Spleen (tissue), 11 donors: ENCODE measurements at regions not wholly inside any gene's neighbourhood (a gene's known extent, or its start where the extent isn't known, plus 50 kb on each side); places are given as distances from the start of the nearest gene placed in this dataset.

Experiments used
- DNase-seq: peaks from one replicate; pipeline ENCODE4 v3.0.0-alpha.2; 2020
- H3K27ac ChIP-seq, 8 donors: fragments of 200-600 bp; sonication (generic) in 7 of 8; 1 replicate in 4 of 8; 2 replicates in 4 of 8; pipeline versions ENCODE4 v1.5.0 to v1.8.0; 2016 to 2021; ENCODE audit warnings: inconsistent platforms in 4 of 8, mild to moderate bottlenecking in 4 of 8, moderate library complexity in 1 of 8
- H3K27me3 ChIP-seq, 7 donors: fragments of 200-600 bp; sonication (generic) in 6 of 7; replicated peaks in 1 of 7; 1 replicate in 4 of 7; 2 replicates in 3 of 7; pipeline versions ENCODE4 v1.5.0 to v1.8.0; 2016 to 2021; ENCODE audit warnings: inconsistent platforms in 3 of 7, mild to moderate bottlenecking in 1 of 7
- H3K36me3 ChIP-seq, 6 donors: fragments of 200-600 bp; sonication (generic) in 5 of 6; 1 replicate in 4 of 6; 2 replicates in 2 of 6; pipeline versions ENCODE4 v1.5.0 to v1.8.0; 2016 to 2021; ENCODE audit warnings: inconsistent platforms in 2 of 6
- H3K4me1 ChIP-seq, 6 donors: fragments of 200-600 bp; sonication (generic) in 5 of 6; 1 replicate in 3 of 6; 2 replicates in 3 of 6; pipeline versions ENCODE4 v1.5.0 to v1.8.0; 2016 to 2021; ENCODE audit warnings: inconsistent platforms in 3 of 6
- H3K4me3 ChIP-seq, 8 donors: fragments of 200-600 bp; sonication (generic) in 7 of 8; 1 replicate in 4 of 8; 2 replicates in 4 of 8; pipeline versions ENCODE4 v1.5.0 to v1.8.0; 2016 to 2021; ENCODE audit warnings: inconsistent platforms in 4 of 8, mild to moderate bottlenecking in 4 of 8, moderate library complexity in 2 of 8
- H3K9me3 ChIP-seq, 8 donors: fragments of 200-600 bp; sonication (generic) in 7 of 8; 1 replicate in 4 of 8; 2 replicates in 4 of 8; pipeline versions ENCODE4 v1.5.0 to v1.8.0; 2016 to 2021; ENCODE audit warnings: inconsistent platforms in 4 of 8
- POLR2A ChIP-seq, 3 donors: fragments of 450-650 bp; IDR thresholded peaks; one replicate each; pipeline ENCODE4 v1.5.1; 2017; ENCODE audit warnings: antibody characterized with exemption in 3 of 3, mild to moderate bottlenecking in 1 of 3
- POLR2AphosphoS5 ChIP-seq, 3 donors: sonication (generic); formaldehyde crosslinking; IDR thresholded peaks; one replicate each; pipeline ENCODE4 v1.5.1; 2017; ENCODE audit warnings: antibody characterized with exemption in 3 of 3
- WGBS, 5 donors: extraction: QIAGEN DNeasy Blood & Tissue Kit in 3 of 5; methylation state at CpG; one replicate each; pipeline versions ENCODE4 v1.1.5 to v1.1.7; 2013 to 2018; 5-methylcytosine and 5-hydroxymethylcytosine counted together
- intact Hi-C: fragments of 100-400 bp; cut with DNase I; formaldehyde crosslinking; loops from one replicate; pipeline ENCODE4 v1.15.0; 2023; ENCODE audit warnings: low total_unique reads
- TF ChIP-seq, protein P1 (sequence below), 11 experiments: fragments of 200-600 bp in 7 of 11; fragments of 450-650 bp in 4 of 11; sonication (generic) in 4 of 11; IDR thresholded peaks in 8 of 11; conservative IDR thresholded peaks in 3 of 11; 1 replicate in 7 of 11; 2 replicates in 4 of 11; pipeline versions ENCODE4 v1.4.0 to v1.8.0; 2016 to 2021; ENCODE audit warnings: antibody characterized with exemption in 11 of 11, inconsistent platforms in 4 of 11, mild to moderate bottlenecking in 1 of 11
- donor health status: healthy with polysubstance abuse.
- donor health status: DM: no; HTN: no; CAD: no; lungs with moderate emphysema.
- donor health status: DM: no; HTN: no; CAD: no.
- donor health status: Bipolar disorder and iron deficiency.
- donor health status: healthy.
- donor health status: DM: no; HTN: no; CAD: no.
- donor health status: DM: yes; HTN: yes; CAD: no.

DNA sequence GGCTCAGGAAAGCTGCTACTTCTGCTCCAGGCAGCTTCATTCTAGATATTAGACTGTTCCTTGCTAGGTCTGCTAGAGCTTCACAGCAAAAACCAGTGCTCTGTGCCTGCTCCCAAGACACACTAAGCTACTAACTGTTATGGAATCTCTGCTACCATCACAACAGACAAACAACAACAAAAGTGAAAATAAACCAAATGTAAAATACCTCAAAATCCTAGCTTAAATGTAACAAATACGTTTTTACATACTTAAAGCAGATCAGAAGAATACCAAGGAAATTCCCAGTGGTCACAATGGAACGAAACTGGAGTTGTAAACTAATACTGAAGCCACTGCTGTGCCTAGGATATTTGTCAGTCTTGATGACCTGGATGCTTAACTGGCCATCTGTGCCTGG lies 84.6 kb upstream of the EZR start:
- Histone ChIP-seq H3K36me3 (no peaks in the 10 kb centered on the region), H3K27ac (no peak overlapping the region), H3K9me3 (peaks cover 4 to 38% (median 30%) of the 10 kb centered on the region in 8 donors), H3K4me1 (no peaks in the 10 kb centered on the region), H3K4me3 (no peak overlapping the region), H3K27me3 (no peaks in the 10 kb centered on the region)
- 80 to 87% (median 82%) methylated on average over 2 of the region's 2 CpGs for WGBS, 5 donors
- intact Hi-C loops: no loop called here
- DNase-seq: no peak
- TF ChIP-seq POLR2AphosphoS5 (IDR thresholded peaks at IDR 0.05) (no peak), POLR2A (IDR thresholded peaks at IDR 0.05) (no peak)
- TF ChIP-seq, protein P1, sequence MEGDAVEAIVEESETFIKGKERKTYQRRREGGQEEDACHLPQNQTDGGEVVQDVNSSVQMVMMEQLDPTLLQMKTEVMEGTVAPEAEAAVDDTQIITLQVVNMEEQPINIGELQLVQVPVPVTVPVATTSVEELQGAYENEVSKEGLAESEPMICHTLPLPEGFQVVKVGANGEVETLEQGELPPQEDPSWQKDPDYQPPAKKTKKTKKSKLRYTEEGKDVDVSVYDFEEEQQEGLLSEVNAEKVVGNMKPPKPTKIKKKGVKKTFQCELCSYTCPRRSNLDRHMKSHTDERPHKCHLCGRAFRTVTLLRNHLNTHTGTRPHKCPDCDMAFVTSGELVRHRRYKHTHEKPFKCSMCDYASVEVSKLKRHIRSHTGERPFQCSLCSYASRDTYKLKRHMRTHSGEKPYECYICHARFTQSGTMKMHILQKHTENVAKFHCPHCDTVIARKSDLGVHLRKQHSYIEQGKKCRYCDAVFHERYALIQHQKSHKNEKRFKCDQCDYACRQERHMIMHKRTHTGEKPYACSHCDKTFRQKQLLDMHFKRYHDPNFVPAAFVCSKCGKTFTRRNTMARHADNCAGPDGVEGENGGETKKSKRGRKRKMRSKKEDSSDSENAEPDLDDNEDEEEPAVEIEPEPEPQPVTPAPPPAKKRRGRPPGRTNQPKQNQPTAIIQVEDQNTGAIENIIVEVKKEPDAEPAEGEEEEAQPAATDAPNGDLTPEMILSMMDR (IDR thresholded peaks at IDR 0.05 in 8 of 11, conservative IDR thresholded peaks at IDR 0.05 in 3 of 11): no peak

DNA sequence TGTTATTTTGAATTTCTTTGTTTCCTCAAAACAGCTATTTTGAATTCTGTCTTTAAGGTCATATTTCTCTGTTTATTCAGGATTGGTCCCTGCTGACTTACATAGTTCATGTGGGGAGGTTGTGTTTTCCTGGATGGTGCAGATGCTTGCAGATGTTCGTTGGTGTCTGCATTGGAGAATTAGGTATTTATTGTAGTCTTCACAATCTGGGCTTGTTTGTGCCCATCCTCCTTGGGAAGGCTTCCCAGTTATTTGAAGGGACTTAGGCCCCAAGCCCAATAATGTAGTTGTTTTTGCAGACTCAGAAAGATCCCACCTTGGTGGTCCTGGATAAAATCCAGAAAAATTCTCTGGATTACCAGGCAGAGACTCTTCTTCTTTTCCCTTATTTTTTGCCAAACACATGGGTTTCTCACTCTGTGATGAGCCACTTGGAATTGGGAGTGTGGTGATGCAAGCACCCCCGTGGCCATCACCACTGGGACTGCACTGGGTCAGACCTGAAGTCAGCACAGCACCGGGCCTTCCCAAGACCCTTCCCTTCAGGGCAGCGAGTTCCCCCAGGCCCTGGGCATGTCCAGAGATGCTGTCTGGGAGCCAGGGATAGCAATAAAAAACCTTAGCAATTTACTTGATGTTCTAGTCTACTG lies 81.6 kb upstream of the EZR start:
- no peak overlapping the region for H3K27ac ChIP-seq
- WGBS, 5 donors: 83 to 94% (median 87%) methylated on average over 4 of the region's 4 CpGs
- H3K4me1 ChIP-seq: no peaks in the 10 kb centered on the region
- peaks cover 4 to 22% (median 19%) of the 10 kb centered on the region in 8 donors for H3K9me3 ChIP-seq
- H3K4me3 ChIP-seq: no peak overlapping the region
- no peaks in the 10 kb centered on the region for H3K27me3 ChIP-seq
- no peak for DNase-seq
- no peaks in the 10 kb centered on the region for H3K36me3 ChIP-seq
- TF ChIP-seq POLR2AphosphoS5 (IDR thresholded peaks at IDR 0.05): no peak
- TF ChIP-seq, protein P1 (IDR thresholded peaks at IDR 0.05 in 8 of 11, conservative IDR thresholded peaks at IDR 0.05 in 3 of 11): no peak
- TF ChIP-seq POLR2A (IDR thresholded peaks at IDR 0.05): no peak
- intact Hi-C loops: no loop called here

DNA sequence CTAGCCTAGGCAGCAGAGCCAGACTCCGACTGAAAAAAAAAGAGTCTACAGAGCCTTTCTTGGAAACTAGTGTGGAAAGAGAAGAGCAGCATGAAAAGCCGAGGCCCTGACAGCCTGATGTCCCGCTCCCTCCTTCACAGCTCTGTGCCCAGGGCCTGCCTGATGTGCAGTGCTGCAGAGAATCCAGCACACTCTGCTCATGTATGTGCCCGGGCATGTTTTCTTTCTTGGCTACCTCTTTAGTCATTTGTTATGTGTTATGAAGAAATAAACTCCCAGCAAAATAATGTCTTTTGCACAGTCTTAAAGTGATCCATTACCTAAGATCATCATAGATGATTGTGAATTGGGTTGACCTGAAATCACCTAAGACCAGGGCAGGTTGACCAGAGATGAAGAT lies 78.1 kb upstream of the EZR start:
- WGBS, 5 donors: 82 to 97% (median 94%) methylated on average over 4 of the region's 4 CpGs

DNA sequence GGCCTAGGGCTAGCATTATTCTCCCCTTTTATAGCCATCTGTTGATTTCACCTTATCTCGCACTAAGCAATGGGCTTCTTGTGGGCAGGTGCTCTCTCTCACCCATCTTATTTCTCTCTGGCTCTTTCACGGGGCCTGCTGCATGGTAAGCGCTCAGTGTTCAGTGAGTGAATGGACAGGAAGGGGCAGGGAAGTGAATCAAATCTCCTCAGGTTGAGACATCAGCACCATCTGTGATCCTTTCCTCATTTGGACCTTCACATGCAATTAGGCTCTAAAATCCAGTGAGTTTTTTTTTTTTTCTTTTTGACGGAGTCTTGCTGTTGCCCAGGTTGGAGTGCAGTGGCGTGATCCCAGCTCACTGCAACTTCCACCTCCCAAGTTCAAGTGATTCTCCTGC lies 76.5 kb upstream of the EZR start:
- H3K4me1 ChIP-seq: no peaks in the 10 kb centered on the region
- no peaks in the 10 kb centered on the region for H3K27me3 ChIP-seq
- no peak overlapping the region for H3K4me3 ChIP-seq
- WGBS, 5 donors: 82 to 99% (median 94%) methylated on average over 5 of the region's 5 CpGs
- intact Hi-C loops: no loop called here
- no peak for DNase-seq
- no peak for TF ChIP-seq POLR2AphosphoS5 (IDR thresholded peaks at IDR 0.05)
- TF ChIP-seq POLR2A (IDR thresholded peaks at IDR 0.05): no peak
- TF ChIP-seq, protein P1 (IDR thresholded peaks at IDR 0.05 in 8 of 11, conservative IDR thresholded peaks at IDR 0.05 in 3 of 11): no peak
- no peaks in the 10 kb centered on the region for H3K36me3 ChIP-seq
- no peak overlapping the region for H3K27ac ChIP-seq
- no peaks in the 10 kb centered on the region for H3K9me3 ChIP-seq

More for the DNA sequence above, 78.1 kb upstream of the EZR start:
- H3K27ac ChIP-seq: no peak overlapping the region
- DNase-seq: no peak
- no peaks in the 10 kb centered on the region for H3K9me3 ChIP-seq
- no peaks in the 10 kb centered on the region for H3K36me3 ChIP-seq
- no peaks in the 10 kb centered on the region for H3K4me1 ChIP-seq
- no peak overlapping the region for H3K4me3 ChIP-seq
- intact Hi-C loops: no loop called here
- no peaks in the 10 kb centered on the region for H3K27me3 ChIP-seq
- TF ChIP-seq POLR2AphosphoS5 (IDR thresholded peaks at IDR 0.05) (no peak), POLR2A (IDR thresholded peaks at IDR 0.05) (no peak)
- TF ChIP-seq, protein P1 (IDR thresholded peaks at IDR 0.05 in 8 of 11, conservative IDR thresholded peaks at IDR 0.05 in 3 of 11): no peak
